ENCODE measurements at regions not wholly inside any gene's neighbourhood (a gene's known extent, or its start where the extent isn't known, plus 50 kb on each side); places are given as distances from the start of the nearest gene placed in this dataset.
A peak's percentile ranks its signal among the peaks of the same experiment; 100 is the strongest.

DNA sequence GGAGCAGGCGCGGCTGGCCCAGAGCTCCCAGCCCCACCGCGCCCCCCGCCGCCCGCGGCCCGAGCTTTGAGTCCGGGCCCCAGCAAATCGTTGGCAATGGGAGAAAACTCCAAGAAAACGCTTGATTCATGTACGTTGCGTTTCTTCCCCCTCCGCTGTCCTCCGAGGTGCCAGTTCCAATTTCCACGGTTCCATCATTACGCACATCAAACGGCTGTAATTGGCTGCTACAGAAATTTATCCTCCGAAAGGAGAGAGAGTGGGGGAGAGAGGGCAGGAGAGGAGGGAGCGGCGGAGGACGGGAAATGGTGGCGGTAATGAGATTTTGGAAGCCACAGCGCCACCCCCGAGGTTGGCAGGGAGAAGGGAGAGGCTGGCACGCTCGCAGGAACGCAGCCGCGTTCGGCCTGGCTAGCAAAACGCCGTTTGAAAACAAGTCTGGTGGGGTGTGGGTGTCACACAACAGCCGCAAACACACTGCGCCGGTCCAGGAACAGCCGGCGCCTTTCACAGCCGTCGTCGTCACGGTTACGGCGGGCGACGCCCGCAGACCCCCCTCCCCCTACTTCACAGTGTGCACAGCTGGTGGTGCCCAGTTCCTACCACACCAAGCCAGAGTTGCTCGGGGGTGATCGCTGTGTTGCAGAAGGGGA lies 57.5 kb downstream of the UNCX start:
- TF ChIP-seq FOXP1 (CRISPR knock-in tag; IDR thresholded peaks at IDR 0.05; ENCODE audit: borderline replicate concordance) (no peak), NR1H2 (CRISPR knock-in tag; IDR thresholded peaks at IDR 0.05) (no peak), TP53 (CRISPR knock-in tag; IDR thresholded peaks at IDR 0.05) (peak; percentile 62; the same call in 1 of the 2 replicates), PRRX2 (CRISPR knock-in tag; IDR thresholded peaks at IDR 0.05) (no peak)
- ChIA-PET CTCF (interaction anchor here (0.6 to 1.3 kb wide), 7 partner anchors 9 to 107 kb away, joined by 3 read pairs; no protein-coding TSS in a partner anchor), POLR2A (no interaction called here)
- Mint-ChIP-seq H3K27ac (no peak overlapping the region), H3K4me1 (no peaks in the 10 kb centered on the region), H3K4me3 (peak overlapping the region; percentile 67), H3K36me3 (no peaks in the 10 kb centered on the region), H3K9me3 (no peaks in the 10 kb centered on the region), H3K27me3 (ENCODE audit: low read depth) (peaks cover 33% of the 10 kb centered on the region)
- ATAC-seq (peak; percentile 51), DNase-seq (ENCODE audit: low spot score) (no peak)

DNA sequence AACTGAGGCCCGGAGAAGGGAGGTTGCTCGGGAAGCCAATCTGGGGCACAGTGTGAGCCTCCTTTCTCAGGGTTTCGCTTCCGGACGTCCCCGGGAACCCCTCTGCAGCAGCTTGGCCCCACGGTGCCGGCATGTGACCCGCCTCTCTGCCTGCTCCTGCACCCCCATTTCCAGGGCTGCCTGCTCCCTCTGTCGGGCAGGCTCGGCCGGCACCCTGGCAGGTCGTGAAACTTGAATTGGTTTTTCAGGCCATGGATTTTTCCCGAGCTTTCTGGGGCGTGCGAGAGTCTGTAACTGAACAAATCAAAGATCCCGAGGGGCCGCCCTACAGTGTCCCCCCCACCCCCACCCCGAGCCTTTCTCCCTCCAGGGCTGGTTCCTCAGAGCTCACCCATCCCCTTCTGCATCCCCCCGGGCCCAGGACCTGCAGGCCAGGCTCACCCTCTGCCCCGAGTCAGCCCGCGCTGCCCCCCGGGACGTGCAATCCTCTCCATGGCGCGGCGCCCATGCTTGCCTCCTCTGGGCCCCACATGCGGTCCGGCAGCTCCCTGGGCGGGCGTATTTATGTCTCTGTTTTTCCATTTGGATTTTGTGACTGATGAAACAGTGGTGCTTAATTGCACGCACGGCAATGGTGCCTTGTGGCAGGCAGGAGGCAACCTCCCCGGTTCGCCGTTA lies 58.1 kb downstream of the UNCX start:
- ChIA-PET POLR2A (no interaction called here), CTCF (interaction anchor here (0.5 to 1.2 kb wide), 7 partner anchors 8 to 1433 kb away, joined by 3 to 6 read pairs (median 3); no protein-coding TSS in a partner anchor)
- Mint-ChIP-seq H3K9me3 (no peaks in the 10 kb centered on the region), H3K4me1 (no peaks in the 10 kb centered on the region), H3K36me3 (no peaks in the 10 kb centered on the region), H3K27ac (no peak overlapping the region), H3K4me3 (peak overlapping the region; percentile 67), H3K27me3 (ENCODE audit: low read depth) (peaks cover 33% of the 10 kb centered on the region)
- ATAC-seq = 0 out of 2 replicates have a peak, but pooled peaks have one; percentile 11
- DNase-seq (ENCODE audit: low spot score) = no peak
- TF ChIP-seq, protein P1, sequence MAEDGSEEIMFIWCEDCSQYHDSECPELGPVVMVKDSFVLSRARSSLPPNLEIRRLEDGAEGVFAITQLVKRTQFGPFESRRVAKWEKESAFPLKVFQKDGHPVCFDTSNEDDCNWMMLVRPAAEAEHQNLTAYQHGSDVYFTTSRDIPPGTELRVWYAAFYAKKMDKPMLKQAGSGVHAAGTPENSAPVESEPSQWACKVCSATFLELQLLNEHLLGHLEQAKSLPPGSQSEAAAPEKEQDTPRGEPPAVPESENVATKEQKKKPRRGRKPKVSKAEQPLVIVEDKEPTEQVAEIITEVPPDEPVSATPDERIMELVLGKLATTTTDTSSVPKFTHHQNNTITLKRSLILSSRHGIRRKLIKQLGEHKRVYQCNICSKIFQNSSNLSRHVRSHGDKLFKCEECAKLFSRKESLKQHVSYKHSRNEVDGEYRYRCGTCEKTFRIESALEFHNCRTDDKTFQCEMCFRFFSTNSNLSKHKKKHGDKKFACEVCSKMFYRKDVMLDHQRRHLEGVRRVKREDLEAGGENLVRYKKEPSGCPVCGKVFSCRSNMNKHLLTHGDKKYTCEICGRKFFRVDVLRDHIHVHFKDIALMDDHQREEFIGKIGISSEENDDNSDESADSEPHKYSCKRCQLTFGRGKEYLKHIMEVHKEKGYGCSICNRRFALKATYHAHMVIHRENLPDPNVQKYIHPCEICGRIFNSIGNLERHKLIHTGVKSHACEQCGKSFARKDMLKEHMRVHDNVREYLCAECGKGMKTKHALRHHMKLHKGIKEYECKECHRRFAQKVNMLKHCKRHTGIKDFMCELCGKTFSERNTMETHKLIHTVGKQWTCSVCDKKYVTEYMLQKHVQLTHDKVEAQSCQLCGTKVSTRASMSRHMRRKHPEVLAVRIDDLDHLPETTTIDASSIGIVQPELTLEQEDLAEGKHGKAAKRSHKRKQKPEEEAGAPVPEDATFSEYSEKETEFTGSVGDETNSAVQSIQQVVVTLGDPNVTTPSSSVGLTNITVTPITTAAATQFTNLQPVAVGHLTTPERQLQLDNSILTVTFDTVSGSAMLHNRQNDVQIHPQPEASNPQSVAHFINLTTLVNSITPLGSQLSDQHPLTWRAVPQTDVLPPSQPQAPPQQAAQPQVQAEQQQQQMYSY (CRISPR knock-in tag; IDR thresholded peaks at IDR 0.05) = no peak
- TF ChIP-seq TP53 (CRISPR knock-in tag; IDR thresholded peaks at IDR 0.05) (0 out of 2 replicates have a peak, but pooled peaks have one; percentile 19), ZNF423 (CRISPR knock-in tag; IDR thresholded peaks at IDR 0.05) (no peak), FOXP1 (CRISPR knock-in tag; IDR thresholded peaks at IDR 0.05; ENCODE audit: borderline replicate concordance) (no peak)
- TF ChIP-seq, protein P2, sequence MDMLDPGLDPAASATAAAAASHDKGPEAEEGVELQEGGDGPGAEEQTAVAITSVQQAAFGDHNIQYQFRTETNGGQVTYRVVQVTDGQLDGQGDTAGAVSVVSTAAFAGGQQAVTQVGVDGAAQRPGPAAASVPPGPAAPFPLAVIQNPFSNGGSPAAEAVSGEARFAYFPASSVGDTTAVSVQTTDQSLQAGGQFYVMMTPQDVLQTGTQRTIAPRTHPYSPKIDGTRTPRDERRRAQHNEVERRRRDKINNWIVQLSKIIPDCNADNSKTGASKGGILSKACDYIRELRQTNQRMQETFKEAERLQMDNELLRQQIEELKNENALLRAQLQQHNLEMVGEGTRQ (CRISPR knock-in tag; IDR thresholded peaks at IDR 0.05) = peak; percentile 14; the same call in 1 of the 2 replicates

DNA sequence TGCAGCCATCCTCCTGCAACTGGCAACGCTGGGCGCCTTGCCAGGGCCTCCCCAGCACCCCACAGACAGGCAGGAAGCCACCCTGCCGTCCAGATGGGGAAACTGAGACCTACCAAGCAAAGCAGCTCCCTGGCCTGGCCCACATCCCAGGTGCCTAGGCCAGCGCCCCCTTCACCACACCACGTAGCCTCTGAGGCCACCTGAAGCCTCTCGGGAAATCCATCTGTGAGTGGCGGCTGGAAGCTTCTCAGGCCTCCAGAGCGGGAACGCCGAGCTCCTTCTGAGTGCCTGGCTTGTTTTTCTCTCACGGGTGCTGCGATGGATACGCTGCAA lies 58.7 kb downstream of the UNCX start:
- H3K36me3 Mint-ChIP-seq = no peaks in the 10 kb centered on the region
- H3K9me3 Mint-ChIP-seq = no peaks in the 10 kb centered on the region
- peaks cover 33% of the 10 kb centered on the region for H3K27me3 Mint-ChIP-seq (ENCODE audit: low read depth)
- no peak overlapping the region for H3K27ac Mint-ChIP-seq
- ChIA-PET CTCF (interaction anchor here (0.5 to 2.5 kb wide), 7 partner anchors 8 to 1432 kb away, joined by 3 to 7 read pairs (median 3); no protein-coding TSS in a partner anchor), POLR2A (no interaction called here)
- H3K4me1 Mint-ChIP-seq = no peaks in the 10 kb centered on the region
- no peak for DNase-seq (ENCODE audit: low spot score)
- ATAC-seq = no peak
- H3K4me3 Mint-ChIP-seq = peak overlapping the region; percentile 24; the same call in 1 of the 2 replicates
- no peak for TF ChIP-seq ELF4 (CRISPR knock-in tag; IDR thresholded peaks at IDR 0.05; ENCODE audit: low read depth)
- TF ChIP-seq, protein P3, sequence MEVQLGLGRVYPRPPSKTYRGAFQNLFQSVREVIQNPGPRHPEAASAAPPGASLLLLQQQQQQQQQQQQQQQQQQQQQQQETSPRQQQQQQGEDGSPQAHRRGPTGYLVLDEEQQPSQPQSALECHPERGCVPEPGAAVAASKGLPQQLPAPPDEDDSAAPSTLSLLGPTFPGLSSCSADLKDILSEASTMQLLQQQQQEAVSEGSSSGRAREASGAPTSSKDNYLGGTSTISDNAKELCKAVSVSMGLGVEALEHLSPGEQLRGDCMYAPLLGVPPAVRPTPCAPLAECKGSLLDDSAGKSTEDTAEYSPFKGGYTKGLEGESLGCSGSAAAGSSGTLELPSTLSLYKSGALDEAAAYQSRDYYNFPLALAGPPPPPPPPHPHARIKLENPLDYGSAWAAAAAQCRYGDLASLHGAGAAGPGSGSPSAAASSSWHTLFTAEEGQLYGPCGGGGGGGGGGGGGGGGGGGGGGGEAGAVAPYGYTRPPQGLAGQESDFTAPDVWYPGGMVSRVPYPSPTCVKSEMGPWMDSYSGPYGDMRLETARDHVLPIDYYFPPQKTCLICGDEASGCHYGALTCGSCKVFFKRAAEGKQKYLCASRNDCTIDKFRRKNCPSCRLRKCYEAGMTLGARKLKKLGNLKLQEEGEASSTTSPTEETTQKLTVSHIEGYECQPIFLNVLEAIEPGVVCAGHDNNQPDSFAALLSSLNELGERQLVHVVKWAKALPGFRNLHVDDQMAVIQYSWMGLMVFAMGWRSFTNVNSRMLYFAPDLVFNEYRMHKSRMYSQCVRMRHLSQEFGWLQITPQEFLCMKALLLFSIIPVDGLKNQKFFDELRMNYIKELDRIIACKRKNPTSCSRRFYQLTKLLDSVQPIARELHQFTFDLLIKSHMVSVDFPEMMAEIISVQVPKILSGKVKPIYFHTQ (CRISPR knock-in tag; IDR thresholded peaks at IDR 0.05) = no peak
- TF ChIP-seq SOX15 (CRISPR knock-in tag; IDR thresholded peaks at IDR 0.05) = no peak
- TF ChIP-seq, protein P4, sequence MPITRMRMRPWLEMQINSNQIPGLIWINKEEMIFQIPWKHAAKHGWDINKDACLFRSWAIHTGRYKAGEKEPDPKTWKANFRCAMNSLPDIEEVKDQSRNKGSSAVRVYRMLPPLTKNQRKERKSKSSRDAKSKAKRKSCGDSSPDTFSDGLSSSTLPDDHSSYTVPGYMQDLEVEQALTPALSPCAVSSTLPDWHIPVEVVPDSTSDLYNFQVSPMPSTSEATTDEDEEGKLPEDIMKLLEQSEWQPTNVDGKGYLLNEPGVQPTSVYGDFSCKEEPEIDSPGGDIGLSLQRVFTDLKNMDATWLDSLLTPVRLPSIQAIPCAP (CRISPR knock-in tag; IDR thresholded peaks at IDR 0.05) = no peak
- TF ChIP-seq CREB1 (CRISPR knock-in tag; IDR thresholded peaks at IDR 0.05) = no peak
- no peak for TF ChIP-seq TEAD1 (CRISPR knock-in tag; IDR thresholded peaks at IDR 0.05)
- TF ChIP-seq, protein P5, sequence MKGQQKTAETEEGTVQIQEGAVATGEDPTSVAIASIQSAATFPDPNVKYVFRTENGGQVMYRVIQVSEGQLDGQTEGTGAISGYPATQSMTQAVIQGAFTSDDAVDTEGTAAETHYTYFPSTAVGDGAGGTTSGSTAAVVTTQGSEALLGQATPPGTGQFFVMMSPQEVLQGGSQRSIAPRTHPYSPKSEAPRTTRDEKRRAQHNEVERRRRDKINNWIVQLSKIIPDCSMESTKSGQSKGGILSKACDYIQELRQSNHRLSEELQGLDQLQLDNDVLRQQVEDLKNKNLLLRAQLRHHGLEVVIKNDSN (CRISPR knock-in tag; IDR thresholded peaks at IDR 0.05) = no peak
- TF ChIP-seq, protein P2 (CRISPR knock-in tag; IDR thresholded peaks at IDR 0.05) = no peak
- no peak for TF ChIP-seq CREM (CRISPR knock-in tag; IDR thresholded peaks at IDR 0.05)
- no peak for TF ChIP-seq PRRX2 (CRISPR knock-in tag; IDR thresholded peaks at IDR 0.05)
- TF ChIP-seq ZNF263 (CRISPR knock-in tag; IDR thresholded peaks at IDR 0.05; ENCODE audit: low read depth) = no peak
- TF ChIP-seq GRHL2 (CRISPR knock-in tag; IDR thresholded peaks at IDR 0.05; ENCODE audit: insufficient replicate concordance, severe bottlenecking) = no peak
- TF ChIP-seq ATF1 (CRISPR knock-in tag; IDR thresholded peaks at IDR 0.05) = no peak

All from WTC11 (cell line).